Stomach (tissue), 8 donors: ENCODE measurements at regions not wholly inside any gene's neighbourhood (a gene's known extent, or its start where the extent isn't known, plus 50 kb on each side); places are given as distances from the start of the nearest gene placed in this dataset.

Experiments used
- DNase-seq, 2 donors: peaks; one replicate each; pipeline versions ENCODE4 v3.0.0 to v3.0.0-alpha.2; 2013 to 2019
- H3K27ac ChIP-seq, 5 donors: fragments of 200-600 bp in 4 of 5; sonication (generic) in 4 of 5; one replicate each; pipeline ENCODE4 v1.5.1; 2013 to 2019; ENCODE audit warnings: mild to moderate bottlenecking in 1 of 5, moderate library complexity in 1 of 5
- H3K27me3 ChIP-seq, 3 donors: fragments of 200-600 bp; sonication (generic); one replicate each; pipeline ENCODE4 v1.5.1; 2017 to 2019; ENCODE audit warnings: mixed run types in 1 of 3
- H3K36me3 ChIP-seq, 4 donors: fragments of 200-600 bp; sonication (generic); 1 replicate in 3 of 4; 2 replicates in 1 of 4; pipeline ENCODE4 v1.5.1; 2016 to 2019
- H3K4me1 ChIP-seq, 4 donors: fragments of 200-600 bp; sonication (generic); one replicate each; pipeline ENCODE4 v1.5.1; 2016 to 2019
- H3K4me3 ChIP-seq, 4 donors: fragments of 200-600 bp; sonication (generic) in 3 of 4; one replicate each; pipeline ENCODE4 v1.5.1; 2016 to 2019; ENCODE audit warnings: mild to moderate bottlenecking in 1 of 4
- H3K9me3 ChIP-seq, 4 donors: fragments of 200-600 bp; sonication (generic); one replicate each; pipeline ENCODE4 v1.5.1; 2016 to 2019
- CTCF ChIP-seq, 7 experiments: fragments of 450-650 bp in 4 of 7; fragments of 200-600 bp in 3 of 7; sonication (generic) in 3 of 7; IDR thresholded peaks; one replicate each; pipeline ENCODE4 v1.5.1; 2016 to 2019; ENCODE audit warnings: antibody characterized with exemption in 7 of 7, control low read depth in 2 of 7, mild to moderate bottlenecking in 1 of 7
- EP300 ChIP-seq: sonication (generic); formaldehyde crosslinking; IDR thresholded peaks from one replicate; pipeline ENCODE4 v1.6.1; 2017; ENCODE audit warnings: antibody characterized with exemption
- POLR2A ChIP-seq, 4 donors: fragments of 450-650 bp; IDR thresholded peaks; one replicate each; pipeline ENCODE4 v1.6.1; 2016; ENCODE audit warnings: antibody characterized with exemption in 4 of 4, control low read depth in 2 of 4, mild to moderate bottlenecking in 1 of 4, moderate library complexity in 1 of 4
- POLR2AphosphoS5 ChIP-seq, 3 donors: sonication (generic); formaldehyde crosslinking; IDR thresholded peaks; one replicate each; pipeline ENCODE4 v1.6.1; 2016; ENCODE audit warnings: antibody characterized with exemption in 3 of 3
- WGBS, 5 donors: extraction: QIAGEN DNeasy Blood & Tissue Kit in 3 of 5; methylation state at CpG; one replicate each; pipeline versions ENCODE4 v1.1.5 to v1.1.7; 2013 to 2018; 5-methylcytosine and 5-hydroxymethylcytosine counted together
- intact Hi-C: fragments of 100-400 bp; cut with DNase I; formaldehyde crosslinking; loops from one replicate; pipeline ENCODE4 v1.15.1; 2023; ENCODE audit warnings: low total_unique reads
- donor health status: healthy with polysubstance abuse.
- donor health status: Bipolar disorder and iron deficiency.
- donor health status: healthy.

- WGBS, 5 donors: 87 to 95% (median 88%) methylated on average over 3 of the region's 3 CpGs
Measured at GRCh38 chr10:52571516-52572182, 200.9 kb downstream of the MBL2 start.

GRCh38 chr10:52573347-52573746 is 199.2 kb downstream of the MBL2 start:
- intact Hi-C loops: no loop called here
- no peaks in the 10 kb centered on the region for H3K9me3 ChIP-seq
- H3K4me3 ChIP-seq: no peak overlapping the region
- no peak overlapping the region for H3K27ac ChIP-seq
- no peaks in the 10 kb centered on the region for H3K4me1 ChIP-seq
- TF ChIP-seq POLR2AphosphoS5 (IDR thresholded peaks at IDR 0.05) (no peak), EP300 (no peak), CTCF (IDR thresholded peaks at IDR 0.05) (no peak), POLR2A (IDR thresholded peaks at IDR 0.05) (no peak)
- no peak for DNase-seq
- 40 to 53% (median 45%) methylated on average over 2 of the region's 2 CpGs for whole genome bisulfite sequencing, 5 donors
- H3K27me3 ChIP-seq: no peaks in the 10 kb centered on the region
- no peaks in the 10 kb centered on the region for H3K36me3 ChIP-seq

More at GRCh38 chr10:52571516-52572182, 200.9 kb downstream of the MBL2 start:
- Histone ChIP-seq H3K36me3 (no peaks in the 10 kb centered on the region), H3K9me3 (no peaks in the 10 kb centered on the region), H3K4me3 (no peak overlapping the region), H3K27ac (no peak overlapping the region), H3K4me1 (no peaks in the 10 kb centered on the region), H3K27me3 (no peaks in the 10 kb centered on the region)
- intact Hi-C loops: no loop called here
- no peak for DNase-seq
- TF ChIP-seq CTCF (IDR thresholded peaks at IDR 0.05) (no peak), EP300 (no peak), POLR2AphosphoS5 (IDR thresholded peaks at IDR 0.05) (no peak), POLR2A (IDR thresholded peaks at IDR 0.05) (no peak)

GRCh38 chr10:52574697-52575096 is 197.9 kb downstream of the MBL2 start:
- Histone ChIP-seq H3K9me3 (no peaks in the 10 kb centered on the region), H3K27me3 (no peaks in the 10 kb centered on the region), H3K4me3 (no peak overlapping the region), H3K36me3 (no peaks in the 10 kb centered on the region), H3K27ac (no peak overlapping the region), H3K4me1 (no peaks in the 10 kb centered on the region)
- 65 to 89% (median 73%) methylated on average over 2 of the region's 2 CpGs for WGBS, 5 donors
- intact Hi-C loops: no loop called here
- DNase-seq: no peak
- TF ChIP-seq EP300 (no peak), POLR2AphosphoS5 (IDR thresholded peaks at IDR 0.05) (no peak), POLR2A (IDR thresholded peaks at IDR 0.05) (no peak), CTCF (IDR thresholded peaks at IDR 0.05) (no peak)

- TF ChIP-seq EP300 (no peak), CTCF (IDR thresholded peaks at IDR 0.05) (no peak), POLR2AphosphoS5 (IDR thresholded peaks at IDR 0.05) (no peak), POLR2A (IDR thresholded peaks at IDR 0.05) (no peak)
- intact Hi-C loops: no loop called here
- no peak for DNase-seq
- WGBS, 5 donors: 83 to 94% (median 89%) methylated on average over 2 of the region's 2 CpGs
- Histone ChIP-seq H3K4me1 (no peaks in the 10 kb centered on the region), H3K9me3 (peaks cover 0 to 8% (median 3%) of the 10 kb centered on the region in 4 donors), H3K4me3 (no peak overlapping the region), H3K36me3 (no peaks in the 10 kb centered on the region), H3K27ac (no peak overlapping the region), H3K27me3 (no peaks in the 10 kb centered on the region)
Measured at GRCh38 chr10:52577047-52577446, 195.5 kb downstream of the MBL2 start.
